ENCODE measurements at regions not wholly inside any gene's neighbourhood (a gene's known extent, or its start where the extent isn't known, plus 50 kb on each side); places are given as distances from the start of the nearest gene placed in this dataset.
"Not testable (repeated sequence)": the region's sequence is repeated elsewhere in the genome, so short reads cannot be mapped to it uniquely, and the experiment has no call there.

GRCh38 chr14:48563489-48563888, 888.1 kb upstream of the MDGA2 start:
- Histone ChIP-seq H3K27ac (ENCODE audit: low read depth in 1 of 2, low read length in 2 of 2) (no peak overlapping the region), H3K36me3 (ENCODE audit: control insufficient read depth in 4 of 4, insufficient read depth in 3 of 4, low read depth in 1 of 4, low read length in 3 of 4) (no peaks in the 10 kb centered on the region), H3K9ac (ENCODE audit: low read depth in 1 of 2, low read length in 2 of 2) (no peak overlapping the region), H3K4me3 (ENCODE audit: low read depth in 1 of 3, low read length in 3 of 3) (no peak overlapping the region), H3K9me3 (ENCODE audit: control insufficient read depth in 4 of 4, low read length in 3 of 4) (peaks cover 0 to 3% (median under 1%) of the 10 kb centered on the region in 4 donors), H3K27me3 (ENCODE audit: control insufficient read depth in 4 of 4, insufficient read depth in 4 of 4, low read length in 3 of 4) (no peaks in the 10 kb centered on the region), H3K4me1 (ENCODE audit: control insufficient read depth in 4 of 4, insufficient read depth in 4 of 4, low read length in 3 of 4) (no peaks in the 10 kb centered on the region)
- 83% methylated on average over 3 of the region's 3 CpGs for WGBS
- no peak for DNase-seq (ENCODE audit: low spot score)
- TF ChIP-seq FOXA1 (IDR thresholded peaks at IDR 0.05): no peak
- no peak for TF ChIP-seq YY1 (IDR thresholded peaks at IDR 0.05)
- TF ChIP-seq CTCF (IDR thresholded peaks at IDR 0.05; ENCODE audit: low read depth, low read length, missing input control): no peak
- TF ChIP-seq RAD21 (IDR thresholded peaks at IDR 0.05): no peak
- TF ChIP-seq, protein P1, sequence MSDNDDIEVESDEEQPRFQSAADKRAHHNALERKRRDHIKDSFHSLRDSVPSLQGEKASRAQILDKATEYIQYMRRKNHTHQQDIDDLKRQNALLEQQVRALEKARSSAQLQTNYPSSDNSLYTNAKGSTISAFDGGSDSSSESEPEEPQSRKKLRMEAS (IDR thresholded peaks at IDR 0.05): no peak
- no peak for TF ChIP-seq REST (IDR thresholded peaks at IDR 0.05)
- TF ChIP-seq HNF4A (conservative IDR thresholded peaks at IDR 0.05): no peak
- TF ChIP-seq FOXA2 (IDR thresholded peaks at IDR 0.05): no peak
- TF ChIP-seq NR2F2 (IDR thresholded peaks at IDR 0.05): no peak
- no peak for TF ChIP-seq EGR1 (IDR thresholded peaks at IDR 0.05; ENCODE audit: low read depth in 2 of 2)
- TF ChIP-seq ZBTB33 (IDR thresholded peaks at IDR 0.05): no peak
- TF ChIP-seq SP1 (IDR thresholded peaks at IDR 0.05): no peak
- TF ChIP-seq JUND (IDR thresholded peaks at IDR 0.05): no peak

DNA sequence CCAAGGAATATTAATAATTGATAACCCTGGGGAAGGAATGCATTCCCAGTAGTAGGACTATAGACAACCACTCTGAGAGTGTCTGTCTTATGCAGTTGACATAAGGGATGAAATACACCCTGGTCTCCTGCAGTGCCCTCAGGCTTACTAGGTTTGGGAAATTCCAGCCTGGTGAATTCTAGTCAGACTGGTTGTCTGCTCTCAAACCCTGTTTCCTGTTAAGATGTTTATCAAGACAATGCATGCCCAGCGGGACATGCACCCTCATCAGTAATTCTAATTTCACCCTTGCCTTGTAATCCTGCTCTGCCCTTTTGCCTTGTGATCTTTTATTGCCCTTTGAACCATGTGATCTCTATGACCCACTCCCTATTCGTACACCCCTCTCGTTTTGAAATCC, 886.0 kb upstream of the MDGA2 start:
- H3K27me3 ChIP-seq (ENCODE audit: control insufficient read depth in 4 of 4, insufficient read depth in 4 of 4, low read length in 3 of 4); H3K9ac ChIP-seq (ENCODE audit: low read depth in 1 of 2, low read length in 2 of 2); H3K4me1 ChIP-seq (ENCODE audit: control insufficient read depth in 4 of 4, insufficient read depth in 4 of 4, low read length in 3 of 4); H3K4me3 ChIP-seq (ENCODE audit: low read depth in 1 of 3, low read length in 3 of 3); H3K36me3 ChIP-seq (ENCODE audit: control insufficient read depth in 4 of 4, insufficient read depth in 3 of 4, low read depth in 1 of 4, low read length in 3 of 4); H3K9me3 ChIP-seq (ENCODE audit: control insufficient read depth in 4 of 4, low read length in 3 of 4); H3K27ac ChIP-seq (ENCODE audit: low read depth in 1 of 2, low read length in 2 of 2); DNase-seq (ENCODE audit: low spot score): not testable (repeated sequence)
- WGBS: 60% methylated on average over 3 of the region's 3 CpGs
